OCI-M2 (cell line): ENCODE measurements at regions not wholly inside any gene's neighbourhood (a gene's known extent, or its start where the extent isn't known, plus 50 kb on each side); places are given as distances from the start of the nearest gene placed in this dataset.
"Not testable (repeated sequence)": the region's sequence is repeated elsewhere in the genome, so short reads cannot be mapped to it uniquely, and the experiment has no call there.

Experiments
- DNase-seq: peaks from one replicate; lab custom pipeline; 2025; ENCODE audit not compliant: unreplicated experiment; lab: John Stamatoyannopoulos, UW

- not testable (repeated sequence) for DNase-seq
Observed at GRCh38 chr4:142897518-142897917, 51.4 kb upstream of the INPP4B start.

DNA sequence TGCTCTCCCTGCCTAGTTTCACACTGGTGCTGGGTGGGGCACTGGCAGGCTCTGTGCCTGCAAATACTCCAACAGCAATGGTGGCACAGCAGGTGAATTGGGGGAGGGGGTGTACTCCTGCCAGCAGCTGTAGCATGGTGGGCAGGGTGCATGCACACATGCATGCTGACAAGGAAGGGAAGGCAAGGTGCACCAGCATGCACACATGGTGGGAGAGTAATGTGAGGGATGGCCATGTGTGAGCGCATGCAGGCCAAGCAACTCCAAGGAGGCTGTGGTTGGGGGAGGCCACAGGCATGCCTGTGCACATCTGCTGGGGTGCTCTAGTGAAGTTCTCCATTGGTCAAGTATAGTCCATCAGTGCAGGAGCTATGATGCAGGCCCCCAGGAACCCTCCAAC lies 54.5 kb upstream of the INPP4B start:
- no peak for DNase-seq

GRCh38 chr4:142901166-142901662 lies 55.1 kb upstream of the INPP4B start:
- DNase-seq, result no peak

GRCh38 chr4:142903617-142904016 lies 57.5 kb upstream of the INPP4B start:
- DNase-seq, result not testable (repeated sequence)

DNA sequence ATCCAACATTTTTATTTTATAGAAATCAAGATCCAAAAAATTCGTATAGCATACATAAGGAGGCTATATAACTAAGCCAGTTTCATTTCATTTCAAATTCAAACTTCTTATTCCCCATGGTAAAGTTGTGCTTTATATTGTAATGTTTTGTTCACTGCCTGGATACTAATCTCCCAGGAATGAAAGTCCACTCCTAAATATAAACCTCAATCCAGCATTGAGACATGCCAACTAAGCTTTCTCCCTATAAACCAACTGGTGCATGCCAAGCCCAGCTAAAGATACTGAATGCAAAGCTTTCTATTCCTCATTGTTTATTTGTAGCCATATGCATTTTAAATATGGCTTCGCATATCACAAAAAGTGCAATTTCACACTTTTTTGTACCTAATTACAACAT lies 63.8 kb upstream of the INPP4B start:
- DNase-seq, result no peak

DNA sequence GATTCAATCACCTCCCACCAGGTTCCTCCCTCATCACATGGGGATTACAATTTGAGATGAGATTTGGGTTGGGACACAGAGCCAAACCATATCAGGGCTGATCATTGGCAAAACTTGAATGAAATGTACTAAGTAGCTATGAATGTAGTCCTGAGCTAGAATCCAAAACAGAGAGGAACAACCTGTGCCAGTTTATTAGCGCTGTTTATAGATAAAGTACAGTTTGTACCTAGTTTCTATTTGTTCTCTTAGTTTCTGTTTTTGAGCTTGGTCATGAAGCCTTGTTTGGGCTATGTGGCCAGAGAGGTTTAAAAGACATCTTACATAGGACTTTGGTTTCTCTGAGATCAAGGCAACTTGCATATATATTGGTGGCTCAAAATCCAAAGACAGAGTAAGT lies 66.9 kb upstream of the INPP4B start:
- no peak for DNase-seq

DNA sequence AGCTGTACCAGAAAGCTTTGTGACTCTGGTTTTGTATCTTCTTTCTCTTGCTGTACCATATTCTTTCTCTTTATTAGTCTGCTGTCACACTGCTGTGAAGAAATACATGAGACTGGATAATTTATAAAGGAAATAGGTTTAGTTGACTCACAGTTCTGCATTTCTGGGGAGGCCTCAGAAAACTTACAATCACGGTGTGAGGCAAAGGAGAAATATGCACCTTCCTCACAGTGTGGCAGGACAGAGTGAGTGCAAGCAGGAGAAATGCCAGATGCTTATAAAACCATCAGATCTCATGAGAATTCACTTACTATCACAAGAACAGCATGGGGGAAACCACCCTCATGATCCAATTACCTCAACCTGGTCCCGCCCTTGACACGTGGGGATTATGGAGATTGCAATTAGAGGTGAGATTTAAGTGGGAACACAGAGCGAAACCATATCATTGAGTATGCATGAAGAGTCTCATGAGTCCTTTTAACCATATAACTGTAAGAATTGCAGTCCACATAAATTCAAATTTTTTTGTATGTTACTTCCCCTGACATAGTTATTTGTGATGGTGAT lies 67.4 kb upstream of the INPP4B start:
- no peak for DNase-seq

- no peak for DNase-seq
Observed at GRCh38 chr4:142917678-142918077, 71.6 kb upstream of the INPP4B start.

- no peak for DNase-seq
Observed at GRCh38 chr4:142922720-142923119, 76.6 kb upstream of the INPP4B start.

DNA sequence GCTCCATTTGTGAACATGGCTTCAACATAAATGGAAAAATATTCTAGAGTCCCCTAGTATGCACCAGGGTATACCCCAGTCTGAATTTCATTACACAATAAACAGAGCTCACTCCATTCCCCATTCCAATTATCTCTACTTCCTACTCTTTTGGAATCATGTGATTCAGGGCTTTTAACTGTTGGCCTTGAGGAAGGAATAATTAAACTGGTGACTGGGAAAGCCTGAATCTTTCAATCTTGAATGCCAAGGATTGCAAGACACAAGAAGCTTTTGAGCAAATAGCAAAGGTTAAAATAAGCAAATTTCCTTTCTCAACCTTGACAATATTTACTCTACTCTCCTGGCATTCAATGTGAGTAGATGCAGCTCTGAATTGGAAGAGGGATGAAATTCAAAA lies 77.5 kb upstream of the INPP4B start:
- no peak for DNase-seq

DNA sequence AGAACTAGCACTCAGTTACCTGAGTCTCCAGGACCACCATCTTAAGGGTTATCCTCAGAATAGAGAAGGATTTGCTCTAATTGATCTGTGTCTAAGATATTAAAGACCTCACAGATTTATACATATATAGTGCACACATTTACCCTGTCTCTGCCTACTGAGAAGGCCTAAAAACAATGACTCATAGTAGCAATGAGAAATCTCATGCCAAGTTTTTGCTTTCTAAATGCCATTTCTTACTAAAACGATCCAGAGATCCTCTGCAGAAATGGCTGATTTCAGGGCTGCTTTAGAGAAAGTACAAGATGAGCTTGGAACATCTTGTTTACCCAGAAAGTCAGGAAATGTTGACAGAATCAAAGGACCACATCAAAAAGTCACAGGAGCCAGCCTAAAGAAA lies 79.1 kb upstream of the INPP4B start:
- DNase-seq, result no peak

- DNase-seq, result no peak
Observed at GRCh38 chr4:142927721-142928120, 81.6 kb upstream of the INPP4B start.

DNA sequence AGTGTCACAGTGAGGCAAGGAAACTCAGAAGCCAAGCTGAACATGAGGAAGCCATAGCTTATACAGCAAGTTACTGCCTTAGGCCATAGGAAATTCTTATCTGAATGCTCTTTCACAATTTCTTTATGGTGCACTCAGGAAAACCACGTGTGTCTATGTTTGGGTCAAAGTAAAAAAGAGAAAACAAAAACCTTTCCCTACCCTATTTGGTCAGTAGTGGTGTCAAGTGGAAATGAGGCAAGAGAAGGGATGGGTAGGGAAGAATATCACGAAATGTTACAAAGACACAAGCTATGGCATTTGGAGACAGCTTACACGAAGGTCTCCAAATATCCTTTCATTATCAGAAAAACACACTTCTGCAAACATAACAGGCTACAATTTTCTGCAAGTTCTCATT lies 83.4 kb upstream of the INPP4B start:
- no peak for DNase-seq

DNA sequence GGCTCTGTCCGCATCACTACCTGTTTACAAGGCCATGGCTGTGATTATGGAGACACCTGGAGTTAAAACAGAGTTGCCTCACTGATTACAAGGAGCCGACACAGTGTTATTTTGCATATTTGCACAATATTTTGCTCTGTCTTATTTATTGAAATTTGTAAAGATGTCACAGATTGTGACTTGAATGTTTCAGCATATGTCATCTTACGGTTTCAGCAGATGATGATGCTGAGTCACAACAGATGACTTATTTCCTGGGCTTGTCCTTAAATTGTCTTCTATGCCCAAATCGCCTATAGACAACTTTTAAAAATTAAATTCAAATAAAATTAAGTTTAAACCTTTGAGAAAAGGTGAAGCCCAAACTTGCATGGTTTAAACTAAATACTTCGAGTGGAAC lies 87.1 kb upstream of the INPP4B start:
- no peak for DNase-seq

DNA sequence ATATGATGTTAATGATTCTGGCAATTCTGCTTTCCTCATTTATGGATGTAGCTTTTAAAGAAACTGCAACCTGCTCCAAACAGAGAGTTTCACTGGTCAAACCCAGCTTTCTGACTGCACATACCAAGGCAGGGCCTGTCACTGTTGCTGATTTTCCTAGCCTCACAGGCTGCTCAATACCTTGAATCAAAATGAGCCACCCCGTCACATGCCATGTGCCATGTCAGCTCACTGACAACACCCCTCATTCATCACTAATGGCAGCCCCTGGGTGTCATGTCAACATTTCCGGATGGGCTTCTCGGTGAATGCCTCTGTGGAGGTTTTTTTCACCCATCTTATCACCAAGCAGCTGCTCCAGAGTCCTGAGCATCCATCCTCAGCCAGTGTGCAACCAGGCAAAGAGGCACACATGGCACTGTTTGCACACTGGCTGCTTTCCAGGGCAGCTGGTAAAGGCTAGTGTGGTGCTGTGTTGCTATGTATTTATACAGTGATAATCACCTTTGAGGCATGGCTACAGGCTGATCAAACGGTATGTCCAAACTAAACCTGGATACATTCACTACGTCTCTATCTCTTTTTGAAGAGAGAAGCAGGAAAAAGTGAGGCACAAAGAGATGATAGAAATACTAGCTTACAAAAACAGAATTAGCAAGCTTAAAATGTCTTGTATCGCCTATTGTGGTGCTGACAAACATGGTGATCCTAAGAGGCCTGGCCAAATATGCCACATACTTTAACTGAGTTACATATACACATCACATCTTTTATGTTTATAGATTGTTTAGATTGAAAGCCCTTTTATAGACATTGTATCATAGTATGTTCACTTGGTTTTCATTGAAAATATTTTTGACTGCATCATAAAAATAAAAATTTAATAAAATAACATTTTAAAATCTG lies 94.6 kb upstream of the INPP4B start:
- DNase-seq, result no peak

- DNase-seq, result no peak
Observed at GRCh38 chr4:142944565-142944964, 98.5 kb upstream of the INPP4B start.

- no peak for DNase-seq
Observed at GRCh38 chr4:142952821-142953580, 106.9 kb upstream of the INPP4B start.

DNA sequence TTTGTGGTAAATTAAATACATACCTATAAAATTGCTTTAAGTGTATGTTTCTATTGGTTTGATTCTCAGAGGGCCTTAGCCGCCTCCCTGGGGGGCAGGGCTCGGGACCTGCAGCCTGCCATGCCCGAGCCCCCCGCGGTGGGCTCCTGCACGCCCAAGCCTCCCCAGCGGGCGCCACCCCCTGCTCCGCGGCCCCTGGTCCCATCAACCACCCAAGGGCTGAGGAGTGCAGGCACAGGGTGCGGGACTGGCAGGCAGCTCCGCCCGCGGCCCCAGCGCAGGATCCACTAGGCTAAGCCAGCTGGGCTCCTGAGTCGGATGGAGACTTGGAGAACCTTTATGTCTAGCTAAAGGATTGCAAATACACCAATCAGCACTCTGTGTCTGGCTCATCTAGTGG lies 108.3 kb upstream of the INPP4B start:
- no peak for DNase-seq

DNA sequence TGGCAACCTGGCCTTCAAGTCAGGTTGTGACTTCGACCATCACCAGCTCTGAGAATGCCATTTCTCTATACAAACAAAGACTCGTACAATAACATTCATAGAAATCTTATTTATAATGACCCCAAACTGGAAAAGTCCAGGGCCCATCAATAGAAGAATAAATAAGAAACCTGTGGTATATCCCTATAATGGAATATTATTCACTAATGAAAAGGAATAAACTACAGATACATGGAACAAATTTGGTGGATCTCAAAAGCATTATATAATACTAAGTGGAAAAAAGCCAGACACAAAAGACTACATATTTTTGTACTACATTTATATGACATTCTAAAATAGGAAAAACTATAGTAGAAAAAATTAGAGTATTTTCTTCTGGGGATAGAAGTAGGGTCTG lies 109.4 kb upstream of the INPP4B start:
- DNase-seq, result no peak

GRCh38 chr4:142959173-142959572 lies 113.1 kb upstream of the INPP4B start:
- no peak for DNase-seq

DNA sequence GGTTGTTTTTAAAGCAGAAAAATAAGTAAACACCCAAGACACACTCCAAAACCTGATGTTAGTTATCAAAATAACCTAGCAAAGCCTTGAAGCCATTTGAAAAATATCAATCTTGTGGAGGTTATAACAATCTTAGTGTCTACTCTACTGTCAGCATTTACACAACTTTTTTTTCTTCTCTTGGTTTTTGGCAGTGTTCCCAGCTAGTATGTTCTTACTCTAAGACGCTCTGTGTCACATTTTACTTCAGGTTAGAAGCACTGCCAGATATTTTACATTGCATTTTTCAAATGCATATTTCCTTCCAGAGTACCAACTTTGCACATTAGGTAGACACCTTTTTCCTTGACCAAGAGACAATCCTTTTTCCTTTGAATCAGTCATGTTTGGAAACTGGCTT lies 114.0 kb upstream of the INPP4B start:
- DNase-seq, result no peak
